Activated T-cell treated with anti-CD3 and anti-CD28 coated beads, Interleukin-2, amount 50 U/mL, for 1 hour (primary cell): ENCODE measurements at regions not wholly inside any gene's neighbourhood (a gene's known extent, or its start where the extent isn't known, plus 50 kb on each side); places are given as distances from the start of the nearest gene placed in this dataset.
"Not testable (repeated sequence)": the region's sequence is repeated elsewhere in the genome, so short reads cannot be mapped to it uniquely, and the experiment has no call there.

ENCODE experiments used
- DNase-seq: peaks from one replicate; pipeline ENCODE4 v3.0.0-alpha.2; 2020

GRCh38 chr5:30581198-30581935 lies 612.1 kb upstream of the CDH6 start:
- DNase-seq, result no peak

- no peak for DNase-seq
These were observed 618.7 kb upstream of the CDH6 start for GRCh38 chr5:30574761-30575160.

- no peak for DNase-seq
These were observed 621.2 kb upstream of the CDH6 start for GRCh38 chr5:30572279-30572678.

GRCh38 chr5:30561771-30562170 lies 631.7 kb upstream of the CDH6 start:
- no peak for DNase-seq

GRCh38 chr5:30551618-30552017 lies 641.9 kb upstream of the CDH6 start:
- DNase-seq, result no peak

- DNase-seq, result no peak
These were observed 644.7 kb upstream of the CDH6 start for GRCh38 chr5:30548580-30549305.

GRCh38 chr5:30540150-30540549 lies 653.3 kb upstream of the CDH6 start:
- no peak for DNase-seq

- no peak for DNase-seq
These were observed 654.4 kb upstream of the CDH6 start for GRCh38 chr5:30539004-30539634.

GRCh38 chr5:30525353-30525752 lies 668.1 kb upstream of the CDH6 start:
- no peak for DNase-seq

- DNase-seq, result no peak
These were observed 669.1 kb upstream of the CDH6 start for GRCh38 chr5:30524428-30524827.

GRCh38 chr5:30523061-30523460 lies 670.4 kb upstream of the CDH6 start:
- no peak for DNase-seq

- DNase-seq, result no peak
These were observed 688.2 kb upstream of the CDH6 start for GRCh38 chr5:30505014-30505886.

- no peak for DNase-seq
These were observed 691.2 kb upstream of the CDH6 start for GRCh38 chr5:30502277-30502676.

- no peak for DNase-seq
These were observed 692.4 kb upstream of the CDH6 start for GRCh38 chr5:30501065-30501464.

- DNase-seq, result no peak
These were observed 693.0 kb upstream of the CDH6 start for GRCh38 chr5:30500513-30500912.

GRCh38 chr5:30499402-30499801 lies 694.1 kb upstream of the CDH6 start:
- no peak for DNase-seq

- DNase-seq, result no peak
These were observed 694.5 kb upstream of the CDH6 start for GRCh38 chr5:30498972-30499371.

GRCh38 chr5:30498509-30498908 lies 695.0 kb upstream of the CDH6 start:
- not testable (repeated sequence) for DNase-seq

- DNase-seq, result not testable (repeated sequence)
These were observed 699.4 kb upstream of the CDH6 start for GRCh38 chr5:30494113-30494512.

GRCh38 chr5:30479104-30479503 lies 714.4 kb upstream of the CDH6 start:
- DNase-seq, result no peak

- DNase-seq, result no peak
These were observed 718.1 kb upstream of the CDH6 start for GRCh38 chr5:30475429-30475828.

GRCh38 chr5:30469691-30470090 lies 723.8 kb upstream of the CDH6 start:
- DNase-seq, result no peak

GRCh38 chr5:30458681-30459080 lies 734.8 kb upstream of the CDH6 start:
- DNase-seq, result no peak
